Osteoblast (primary cell): ENCODE measurements at regions not wholly inside any gene's neighbourhood (a gene's known extent, or its start where the extent isn't known, plus 50 kb on each side); places are given as distances from the start of the nearest gene placed in this dataset.
"Not testable (repeated sequence)": the region's sequence is repeated elsewhere in the genome, so short reads cannot be mapped to it uniquely, and the experiment has no call there.

ENCODE experiments used
- DNase-seq: peaks from one replicate; pipeline ENCODE4 v3.0.0; 2011; ENCODE audit warnings: low spot score, mixed read lengths; ENCODE audit not compliant: insufficient read length; ENCODE audit errors: missing footprints
- H2AFZ ChIP-seq: 2 replicates; pipeline ENCODE4 v1.6.0; 2011; ENCODE audit warnings: mild to moderate bottlenecking, low read length
- H3K27ac ChIP-seq: 2 replicates; pipeline ENCODE4 v1.5.1; 2011; ENCODE audit warnings: mild to moderate bottlenecking, low read depth, low read length, moderate library complexity
- H3K27me3 ChIP-seq: 2 replicates; pipeline ENCODE4 v1.6.0; 2012; ENCODE audit warnings: mild to moderate bottlenecking, control low read depth, inconsistent platforms, low read length, moderate library complexity; ENCODE audit not compliant: insufficient read depth
- H3K36me3 ChIP-seq: 2 replicates; pipeline ENCODE4 v1.5.1; 2011; ENCODE audit warnings: mild to moderate bottlenecking, low read length, control low read depth, moderate library complexity; ENCODE audit not compliant: insufficient read depth
- H3K4me1 ChIP-seq: 2 replicates; pipeline ENCODE4 v1.5.1; 2011; ENCODE audit warnings: mild to moderate bottlenecking, low read length, control low read depth, moderate library complexity; ENCODE audit not compliant: insufficient read depth
- H3K4me2 ChIP-seq: 2 replicates; pipeline ENCODE4 v1.6.0; 2011; ENCODE audit warnings: mild to moderate bottlenecking, low read length; ENCODE audit not compliant: insufficient read depth
- H3K4me3 ChIP-seq: fragments of 200-600 bp; sonication (generic); 3 replicates; pipeline ENCODE4 v1.5.1; 2012; ENCODE audit warnings: mild to moderate bottlenecking, low read length, inconsistent platforms; ENCODE audit not compliant: insufficient read depth
- H3K79me2 ChIP-seq: 2 replicates; pipeline ENCODE4 v1.6.0; 2012; ENCODE audit warnings: mild to moderate bottlenecking, low read length, control low read depth, inconsistent platforms; ENCODE audit not compliant: insufficient read depth
- H3K9me3 ChIP-seq: 2 replicates; pipeline ENCODE4 v1.5.1; 2011; ENCODE audit warnings: low read depth, low read length, control low read depth
- H4K20me1 ChIP-seq: 2 replicates; pipeline ENCODE4 v1.6.0; 2012; ENCODE audit warnings: mild to moderate bottlenecking, low read length, control low read depth; ENCODE audit not compliant: insufficient read depth
- TF ChIP-seq, protein P1 (sequence below): IDR thresholded peaks from 2 replicates; pipeline ENCODE4 v1.5.1; 2011; ENCODE audit warnings: mild to moderate bottlenecking, low read depth, low read length, moderate library complexity; ENCODE audit errors: extremely low read depth

DNA sequence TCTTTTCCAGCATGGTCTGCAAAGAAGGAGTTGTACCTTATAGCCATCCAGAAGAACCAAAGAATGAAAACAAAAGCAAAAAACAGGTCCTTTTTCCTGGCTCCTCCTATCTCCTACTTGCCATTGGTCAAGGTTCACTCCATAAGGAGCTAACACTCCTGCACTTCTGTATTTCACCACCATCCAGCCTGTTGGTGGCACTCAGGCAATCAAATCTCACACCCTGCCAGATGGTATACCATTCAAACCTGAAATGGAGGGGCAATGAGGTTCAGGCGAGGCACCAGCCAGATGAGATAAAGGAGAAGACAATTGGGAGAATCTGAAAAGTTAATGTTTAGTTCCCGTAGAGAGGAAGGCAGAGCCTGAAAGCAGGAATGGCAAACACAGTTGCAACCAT, 203.8 kb downstream of the ALDH8A1 start:
- H3K4me1 ChIP-seq: peaks cover 5% of the 10 kb centered on the region
- no peak overlapping the region for H2AFZ ChIP-seq
- TF ChIP-seq, protein P1, sequence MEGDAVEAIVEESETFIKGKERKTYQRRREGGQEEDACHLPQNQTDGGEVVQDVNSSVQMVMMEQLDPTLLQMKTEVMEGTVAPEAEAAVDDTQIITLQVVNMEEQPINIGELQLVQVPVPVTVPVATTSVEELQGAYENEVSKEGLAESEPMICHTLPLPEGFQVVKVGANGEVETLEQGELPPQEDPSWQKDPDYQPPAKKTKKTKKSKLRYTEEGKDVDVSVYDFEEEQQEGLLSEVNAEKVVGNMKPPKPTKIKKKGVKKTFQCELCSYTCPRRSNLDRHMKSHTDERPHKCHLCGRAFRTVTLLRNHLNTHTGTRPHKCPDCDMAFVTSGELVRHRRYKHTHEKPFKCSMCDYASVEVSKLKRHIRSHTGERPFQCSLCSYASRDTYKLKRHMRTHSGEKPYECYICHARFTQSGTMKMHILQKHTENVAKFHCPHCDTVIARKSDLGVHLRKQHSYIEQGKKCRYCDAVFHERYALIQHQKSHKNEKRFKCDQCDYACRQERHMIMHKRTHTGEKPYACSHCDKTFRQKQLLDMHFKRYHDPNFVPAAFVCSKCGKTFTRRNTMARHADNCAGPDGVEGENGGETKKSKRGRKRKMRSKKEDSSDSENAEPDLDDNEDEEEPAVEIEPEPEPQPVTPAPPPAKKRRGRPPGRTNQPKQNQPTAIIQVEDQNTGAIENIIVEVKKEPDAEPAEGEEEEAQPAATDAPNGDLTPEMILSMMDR: no peak
- DNase-seq: no peak
- H3K9me3 ChIP-seq: no peaks in the 10 kb centered on the region
- no peak overlapping the region for H3K4me3 ChIP-seq
- no peak overlapping the region for H3K4me2 ChIP-seq
- H3K36me3 ChIP-seq: no peaks in the 10 kb centered on the region
- peaks cover 12% of the 10 kb centered on the region for H3K27me3 ChIP-seq
- H4K20me1 ChIP-seq: no peaks in the 10 kb centered on the region
- H3K79me2 ChIP-seq: no peaks in the 10 kb centered on the region
- H3K27ac ChIP-seq: no peak overlapping the region

DNA sequence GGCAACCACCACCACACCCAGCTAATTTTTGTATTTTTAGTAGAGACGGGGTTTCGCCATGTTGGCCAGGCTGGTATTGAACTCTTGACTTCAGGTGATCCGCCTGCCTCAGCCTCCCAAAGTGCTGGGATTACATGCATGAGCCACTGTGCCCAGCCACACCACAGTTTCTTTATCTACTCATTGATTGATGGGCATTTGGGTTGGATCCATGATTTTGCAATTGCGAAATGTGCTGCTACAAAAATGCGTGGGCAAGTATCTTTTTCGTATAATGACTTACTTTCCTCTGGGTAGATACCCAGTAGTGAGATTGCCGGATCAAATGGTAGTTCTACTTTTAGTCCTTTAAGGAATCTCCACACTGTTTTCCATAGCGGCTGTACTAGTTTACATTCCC, 204.7 kb downstream of the ALDH8A1 start:
- H3K27me3 ChIP-seq: peaks cover 12% of the 10 kb centered on the region
- not testable (repeated sequence) for H3K79me2 ChIP-seq, H3K9me3 ChIP-seq, H3K27ac ChIP-seq, H4K20me1 ChIP-seq, H3K4me3 ChIP-seq, H2AFZ ChIP-seq, DNase-seq, H3K4me2 ChIP-seq, H3K36me3 ChIP-seq, H3K4me1 ChIP-seq

DNA sequence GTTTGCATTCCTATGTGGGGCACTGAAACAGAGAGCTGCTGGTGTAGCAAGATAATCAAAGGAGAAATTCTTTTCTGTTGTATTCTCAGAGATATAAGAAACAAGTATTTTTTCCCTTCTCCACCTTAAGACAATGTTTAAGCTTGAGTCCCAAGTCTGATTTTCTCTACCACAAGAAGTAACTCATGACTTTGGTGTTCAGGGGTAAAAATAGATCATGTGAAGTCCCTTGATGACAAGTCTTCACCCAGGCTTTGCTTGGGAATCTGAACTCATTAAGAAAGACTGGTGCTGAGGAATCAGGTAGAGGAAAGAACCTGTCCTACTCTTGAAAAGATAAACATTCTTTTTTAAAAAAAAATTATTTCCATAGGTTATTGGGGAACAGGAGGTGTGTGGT, 205.6 kb downstream of the ALDH8A1 start:
- H2AFZ ChIP-seq: no peak overlapping the region

DNA sequence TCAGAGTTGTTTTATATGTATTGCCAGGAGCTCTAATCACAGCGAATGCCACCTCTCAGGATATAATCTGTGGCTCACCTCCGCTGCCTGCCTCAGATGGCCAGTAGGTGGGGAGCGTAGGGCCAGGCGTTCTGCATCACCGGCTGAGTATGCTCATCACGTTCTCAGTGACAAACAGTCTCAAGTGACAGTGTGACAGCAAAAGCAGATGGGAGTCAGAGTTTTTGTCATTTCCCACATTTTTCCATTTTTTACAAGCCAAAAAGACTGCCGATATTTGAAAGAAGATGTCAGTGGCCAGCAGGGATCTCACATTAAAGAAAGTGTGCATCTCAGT, 208.7 kb downstream of the ALDH8A1 start:
- H3K27ac ChIP-seq: no peak overlapping the region
- H3K4me1 ChIP-seq: peaks cover 19% of the 10 kb centered on the region
- no peaks in the 10 kb centered on the region for H3K79me2 ChIP-seq
- no peak for DNase-seq
- H3K27me3 ChIP-seq: peaks cover 10% of the 10 kb centered on the region
- TF ChIP-seq, protein P1: no peak
- no peaks in the 10 kb centered on the region for H3K36me3 ChIP-seq
- H4K20me1 ChIP-seq: no peaks in the 10 kb centered on the region
- no peak overlapping the region for H3K4me3 ChIP-seq
- H3K4me2 ChIP-seq: no peak overlapping the region
- H3K9me3 ChIP-seq: no peaks in the 10 kb centered on the region
- no peak overlapping the region for H2AFZ ChIP-seq

More for the DNA sequence above, 205.6 kb downstream of the ALDH8A1 start:
- no peaks in the 10 kb centered on the region for H3K79me2 ChIP-seq
- no peak overlapping the region for H3K27ac ChIP-seq
- peaks cover 16% of the 10 kb centered on the region for H3K4me1 ChIP-seq
- TF ChIP-seq, protein P1: no peak
- no peak overlapping the region for H3K4me3 ChIP-seq
- no peaks in the 10 kb centered on the region for H3K9me3 ChIP-seq
- H3K36me3 ChIP-seq: no peaks in the 10 kb centered on the region
- no peak for DNase-seq
- H3K27me3 ChIP-seq: peaks cover 12% of the 10 kb centered on the region
- H3K4me2 ChIP-seq: no peak overlapping the region
- H4K20me1 ChIP-seq: no peaks in the 10 kb centered on the region
